SU-DHL-6 (cell line): ENCODE measurements at regions not wholly inside any gene's neighbourhood (a gene's known extent, or its start where the extent isn't known, plus 50 kb on each side); places are given as distances from the start of the nearest gene placed in this dataset.
"Not testable (repeated sequence)": the region's sequence is repeated elsewhere in the genome, so short reads cannot be mapped to it uniquely, and the experiment has no call there.

ENCODE experiments used
- H2AFZ ChIP-seq: fragments of 200-600 bp; sonication (generic); 2 replicates; pipeline ENCODE4 v1.6.1; 2014; ENCODE audit warnings: low read depth, mild to moderate bottlenecking, moderate library complexity, mixed read lengths, antibody characterized with exemption, low read length; ENCODE audit not compliant: severe bottlenecking
- H3F3A ChIP-seq: fragments of 200-600 bp; shearing (Covaris generic); 2 replicates; pipeline ENCODE4 v1.6.0; 2016; ENCODE audit warnings: antibody characterized with exemption, mild to moderate bottlenecking; ENCODE audit not compliant: insufficient read depth
- H3K27ac ChIP-seq: fragments of 200-600 bp; sonication (generic); 2 replicates; pipeline ENCODE4 v1.5.1; 2016; ENCODE audit warnings: low read depth, mild to moderate bottlenecking, low read length, moderate library complexity, mixed read lengths
- H3K27me3 ChIP-seq: fragments of 200-600 bp; sonication (generic), shearing (Covaris generic); 2 replicates; pipeline ENCODE4 v1.6.0; 2014; ENCODE audit warnings: mild to moderate bottlenecking, low read length
- H3K36me3 ChIP-seq: fragments of 200-600 bp; sonication (generic); 2 replicates; pipeline ENCODE4 v1.6.1; 2014; ENCODE audit warnings: mild to moderate bottlenecking, low read length, mixed read lengths
- H3K4me2 ChIP-seq: fragments of 300-600, 200-600 bp; shearing (Covaris generic), sonication (generic); 2 replicates; pipeline ENCODE4 v1.6.0; 2014; ENCODE audit warnings: low read length, low read depth, mild to moderate bottlenecking; ENCODE audit not compliant: poor library complexity, severe bottlenecking
- H3K4me3 ChIP-seq: fragments of 200-600 bp; sonication (generic); 2 replicates; pipeline ENCODE4 v1.5.1; 2014; ENCODE audit warnings: antibody characterized with exemption, low read length, mild to moderate bottlenecking, mixed read lengths; ENCODE audit not compliant: insufficient read depth, poor library complexity, severe bottlenecking
- H3K79me2 ChIP-seq: fragments of 200-600 bp; sonication (generic); 2 replicates; pipeline ENCODE4 v1.6.1; 2014; ENCODE audit warnings: mild to moderate bottlenecking, low read length, moderate library complexity; ENCODE audit not compliant: insufficient read depth
- H3K9ac ChIP-seq: fragments of 200-600 bp; sonication (generic); 2 replicates; pipeline ENCODE4 v1.7.0; 2014; ENCODE audit warnings: mild to moderate bottlenecking, low read length
- H3K9me2 ChIP-seq: fragments of 200-600 bp; sonication (generic); replicated peaks from 2 replicates; pipeline ENCODE4 v1.6.1; 2014; ENCODE audit warnings: low read length; ENCODE audit not compliant: insufficient read depth
- H3K9me3 ChIP-seq: fragments of 200-600 bp; sonication (generic); 2 replicates; pipeline ENCODE4 v1.6.1; 2014; ENCODE audit warnings: low read length, mixed read lengths; ENCODE audit not compliant: insufficient read depth
- H4K20me1 ChIP-seq: fragments of 200-600 bp; sonication (generic); 2 replicates; pipeline ENCODE4 v1.6.1; 2014; ENCODE audit warnings: low read depth, mild to moderate bottlenecking, antibody characterized with exemption, low read length, moderate library complexity, mixed read lengths
- CTCF ChIP-seq: fragments of 200-600 bp; sonication (generic); IDR thresholded peaks from one replicate; pipeline ENCODE4 v1.5.1; 2017; ENCODE audit warnings: antibody characterized with exemption, mild to moderate bottlenecking, low read length, moderate library complexity; ENCODE audit not compliant: insufficient read depth, poor library complexity, severe bottlenecking
- EZH2phosphoT487 ChIP-seq: fragments of 200-600 bp; sonication (generic), shearing (Covaris generic); conservative IDR thresholded peaks from 2 replicates; pipeline ENCODE4 v1.6.1; 2018; ENCODE audit warnings: mild to moderate bottlenecking, antibody characterized with exemption, low read length, moderate library complexity, mixed read lengths

GRCh38 chr5:82969221-82969976 is 107.8 kb downstream of the TMEM167A start:
- not testable (repeated sequence) for H3K27me3 ChIP-seq, H3K4me3 ChIP-seq, H3K9ac ChIP-seq, H3K79me2 ChIP-seq, H3K36me3 ChIP-seq, H3K27ac ChIP-seq, H3F3A ChIP-seq, H3K9me2 ChIP-seq, H2AFZ ChIP-seq, H3K4me2 ChIP-seq, H3K9me3 ChIP-seq, H4K20me1 ChIP-seq

GRCh38 chr5:82967072-82967471 is 110.1 kb downstream of the TMEM167A start:
- Histone ChIP-seq H3K9me3 (no peaks in the 10 kb centered on the region), H3K4me2 (no peak overlapping the region), H3F3A (no peaks in the 10 kb centered on the region), H3K9ac (no peak overlapping the region), H3K36me3 (no peaks in the 10 kb centered on the region), H3K27ac (no peak overlapping the region), H4K20me1 (no peaks in the 10 kb centered on the region), H2AFZ (no peak overlapping the region), H3K4me3 (no peak overlapping the region), H3K27me3 (no peaks in the 10 kb centered on the region), H3K79me2 (no peaks in the 10 kb centered on the region), H3K9me2 (no peaks in the 10 kb centered on the region)
- TF ChIP-seq CTCF (no peak), EZH2phosphoT487 (no peak)

GRCh38 chr5:82959466-82959865 is 117.7 kb downstream of the TMEM167A start:
- Histone ChIP-seq H4K20me1 (no peaks in the 10 kb centered on the region), H3K4me2 (no peak overlapping the region), H3F3A (no peaks in the 10 kb centered on the region), H3K79me2 (no peaks in the 10 kb centered on the region), H2AFZ (no peak overlapping the region), H3K27me3 (no peaks in the 10 kb centered on the region), H3K9me2 (no peaks in the 10 kb centered on the region), H3K9me3 (no peaks in the 10 kb centered on the region), H3K36me3 (no peaks in the 10 kb centered on the region), H3K4me3 (no peak overlapping the region), H3K9ac (no peak overlapping the region), H3K27ac (no peak overlapping the region)
- TF ChIP-seq EZH2phosphoT487 (no peak), CTCF (no peak)

- H3K79me2 ChIP-seq, result no peaks in the 10 kb centered on the region
- no peaks in the 10 kb centered on the region for H3F3A ChIP-seq
- no peak overlapping the region for H3K27ac ChIP-seq
- no peaks in the 10 kb centered on the region for H3K9me3 ChIP-seq
- H2AFZ ChIP-seq, result no peak overlapping the region
- no peak overlapping the region for H3K4me3 ChIP-seq
- no peaks in the 10 kb centered on the region for H3K27me3 ChIP-seq
- no peaks in the 10 kb centered on the region for H3K36me3 ChIP-seq
- no peak overlapping the region for H3K9ac ChIP-seq
- no peaks in the 10 kb centered on the region for H4K20me1 ChIP-seq
- TF ChIP-seq EZH2phosphoT487 (no peak), CTCF (no peak)
- no peak overlapping the region for H3K4me2 ChIP-seq
- no peaks in the 10 kb centered on the region for H3K9me2 ChIP-seq
Observed at GRCh38 chr5:82956600-82956999, 120.6 kb downstream of the TMEM167A start.
